Breast epithelium (tissue), 4 donors: ENCODE measurements at regions not wholly inside any gene's neighbourhood (a gene's known extent, or its start where the extent isn't known, plus 50 kb on each side); places are given as distances from the start of the nearest gene placed in this dataset.

Experiments
- DNase-seq, 2 donors: peaks; one replicate each; pipeline ENCODE4 v3.0.0-alpha.2; 2019; ENCODE audit warnings: low spot score in 2 of 2
- H3K27ac ChIP-seq, 2 donors: fragments of 200-600 bp; sonication (generic) in 1 of 2; one replicate each; pipeline ENCODE4 v1.5.1; 2016 to 2019; ENCODE audit warnings: mild to moderate bottlenecking in 1 of 2
- H3K27me3 ChIP-seq, 2 donors: fragments of 200-600 bp; sonication (generic) in 1 of 2; one replicate each; pipeline versions ENCODE4 v1.5.1 to v1.6.0; 2017 to 2019; ENCODE audit warnings: control low read depth in 1 of 2, mild to moderate bottlenecking in 1 of 2
- H3K36me3 ChIP-seq: fragments of 200-600 bp; one replicate; pipeline ENCODE4 v1.5.1; 2019
- H3K4me1 ChIP-seq, 2 donors: fragments of 200-600 bp; sonication (generic); one replicate each; pipeline ENCODE4 v1.5.1; 2016 to 2019; ENCODE audit warnings: control low read depth in 1 of 2
- H3K4me3 ChIP-seq, 3 donors: fragments of 200-600 bp; sonication (generic); 1 replicate in 2 of 3; 2 replicates in 1 of 3; pipeline ENCODE4 v1.5.1; 2016 to 2019; ENCODE audit warnings: mild to moderate bottlenecking in 3 of 3, moderate library complexity in 2 of 3
- H3K9me3 ChIP-seq, 2 donors: fragments of 200-600 bp; sonication (generic) in 1 of 2; one replicate each; pipeline ENCODE4 v1.5.1; 2016 to 2019; ENCODE audit warnings: control low read depth in 1 of 2
- POLR2A ChIP-seq: fragments of 450-650 bp; IDR thresholded peaks from one replicate; pipeline ENCODE4 v1.6.1; 2016; ENCODE audit warnings: antibody characterized with exemption, mild to moderate bottlenecking, moderate library complexity
- POLR2AphosphoS5 ChIP-seq, 3 donors: sonication (generic); formaldehyde crosslinking; IDR thresholded peaks; one replicate each; pipeline ENCODE4 v1.6.1; 2017; ENCODE audit warnings: antibody characterized with exemption in 3 of 3
- intact Hi-C: fragments of 100-400 bp; cut with DNase I; formaldehyde crosslinking; loops from one replicate; pipeline ENCODE4 v1.15.1; 2023; ENCODE audit warnings: low total_unique reads
- TF ChIP-seq, protein P1 (sequence below), 3 donors: fragments of 450-650 bp; IDR thresholded peaks; one replicate each; pipeline ENCODE4 v1.5.1; 2016 to 2017; ENCODE audit warnings: antibody characterized with exemption in 3 of 3, mild to moderate bottlenecking in 3 of 3, moderate library complexity in 3 of 3

DNA sequence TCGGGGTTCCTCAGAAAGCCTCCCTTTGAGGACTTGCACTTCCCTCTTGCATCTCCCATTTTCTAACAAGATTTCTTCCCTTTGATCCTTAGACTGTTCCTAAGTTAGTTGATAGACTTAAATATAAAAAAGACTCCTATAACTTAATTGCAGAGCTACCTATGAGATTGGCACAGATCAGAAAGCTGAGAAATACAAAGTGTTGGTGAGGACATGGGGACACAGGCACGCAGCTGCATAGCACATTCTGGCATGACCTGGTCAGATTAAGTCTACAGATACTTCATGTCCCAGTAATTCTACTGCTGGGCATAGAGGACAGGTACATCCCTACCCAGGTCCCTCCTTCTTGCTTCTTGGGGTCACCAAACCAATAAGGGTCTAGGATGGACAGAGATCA, 141.7 kb upstream of the LHX5 start:
- DNase-seq = no peak
- H3K9me3 ChIP-seq = peaks cover 3 to 14% of the 10 kb centered on the region in 2 donors
- H3K4me1 ChIP-seq = no peaks in the 10 kb centered on the region
- H3K27me3 ChIP-seq = peaks cover 0 to 62% of the 10 kb centered on the region in 2 donors
- intact Hi-C loops = no loop called here
- TF ChIP-seq, protein P1, sequence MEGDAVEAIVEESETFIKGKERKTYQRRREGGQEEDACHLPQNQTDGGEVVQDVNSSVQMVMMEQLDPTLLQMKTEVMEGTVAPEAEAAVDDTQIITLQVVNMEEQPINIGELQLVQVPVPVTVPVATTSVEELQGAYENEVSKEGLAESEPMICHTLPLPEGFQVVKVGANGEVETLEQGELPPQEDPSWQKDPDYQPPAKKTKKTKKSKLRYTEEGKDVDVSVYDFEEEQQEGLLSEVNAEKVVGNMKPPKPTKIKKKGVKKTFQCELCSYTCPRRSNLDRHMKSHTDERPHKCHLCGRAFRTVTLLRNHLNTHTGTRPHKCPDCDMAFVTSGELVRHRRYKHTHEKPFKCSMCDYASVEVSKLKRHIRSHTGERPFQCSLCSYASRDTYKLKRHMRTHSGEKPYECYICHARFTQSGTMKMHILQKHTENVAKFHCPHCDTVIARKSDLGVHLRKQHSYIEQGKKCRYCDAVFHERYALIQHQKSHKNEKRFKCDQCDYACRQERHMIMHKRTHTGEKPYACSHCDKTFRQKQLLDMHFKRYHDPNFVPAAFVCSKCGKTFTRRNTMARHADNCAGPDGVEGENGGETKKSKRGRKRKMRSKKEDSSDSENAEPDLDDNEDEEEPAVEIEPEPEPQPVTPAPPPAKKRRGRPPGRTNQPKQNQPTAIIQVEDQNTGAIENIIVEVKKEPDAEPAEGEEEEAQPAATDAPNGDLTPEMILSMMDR (IDR thresholded peaks at IDR 0.05) = no peak
- TF ChIP-seq POLR2AphosphoS5 (IDR thresholded peaks at IDR 0.05) (no peak), POLR2A (no peak)
- H3K27ac ChIP-seq = no peak overlapping the region
- H3K4me3 ChIP-seq = no peak overlapping the region
- H3K36me3 ChIP-seq = no peaks in the 10 kb centered on the region

DNA sequence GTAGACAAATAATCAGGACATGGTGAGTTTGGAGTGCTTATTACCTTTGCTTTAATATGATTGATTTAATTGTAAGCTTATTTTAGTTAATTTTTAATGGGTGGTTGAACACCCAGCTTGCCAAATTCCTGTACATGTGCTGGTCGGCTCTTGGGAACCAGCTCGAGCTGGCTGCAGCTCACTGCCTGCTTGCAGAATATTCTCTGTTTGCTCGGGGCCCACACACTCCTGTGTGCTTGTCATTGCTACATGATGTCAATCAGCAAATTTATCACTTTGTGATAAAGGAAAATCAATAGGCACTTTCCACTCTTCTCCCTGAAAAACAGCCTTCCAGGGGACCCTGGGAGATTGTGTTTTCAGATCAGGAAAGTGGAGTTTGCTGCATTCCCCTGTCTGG, 141.1 kb upstream of the LHX5 start:
- H3K27me3 ChIP-seq = peaks cover 0 to 65% of the 10 kb centered on the region in 2 donors
- intact Hi-C loops = no loop called here

DNA sequence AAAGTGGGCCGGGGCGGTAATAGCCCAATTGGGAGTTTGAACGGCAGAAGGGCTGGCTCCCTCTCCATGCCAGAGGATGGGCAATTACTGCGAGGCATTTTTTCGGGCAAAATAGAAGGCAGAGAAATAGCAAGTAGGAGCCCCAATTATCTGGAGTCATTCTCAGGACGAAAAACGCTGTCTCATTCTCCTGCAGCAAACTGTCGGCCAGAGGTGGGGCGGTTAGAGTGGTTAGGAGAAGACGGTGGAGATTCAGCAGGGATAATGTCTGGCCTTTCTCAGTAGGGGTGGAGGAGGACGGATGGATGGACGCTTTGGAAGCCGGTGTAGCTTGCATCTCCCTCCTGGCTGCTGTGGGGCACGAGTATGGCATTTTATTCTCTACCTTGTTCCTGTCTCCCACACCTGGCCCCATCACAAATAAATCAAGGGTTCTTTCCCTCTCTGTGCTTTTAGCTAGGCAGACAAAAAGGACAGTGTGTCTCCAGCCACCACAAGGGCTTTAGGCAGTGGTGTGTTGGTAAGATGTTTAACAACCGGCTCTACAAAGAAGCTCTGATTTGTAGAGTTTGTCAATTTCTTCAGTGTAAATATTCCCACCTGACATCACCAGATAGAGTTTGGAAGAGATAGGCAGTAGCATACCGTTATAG, 140.5 kb upstream of the LHX5 start:
- no peaks in the 10 kb centered on the region for H3K4me1 ChIP-seq
- intact Hi-C loops = no loop called here
- H3K9me3 ChIP-seq = peaks cover 3 to 14% of the 10 kb centered on the region in 2 donors
- H3K4me3 ChIP-seq = no peak overlapping the region
- no peak for DNase-seq
- H3K27me3 ChIP-seq = peaks cover 0 to 65% of the 10 kb centered on the region in 2 donors
- H3K36me3 ChIP-seq = no peaks in the 10 kb centered on the region
- no peak overlapping the region for H3K27ac ChIP-seq
- TF ChIP-seq POLR2A = no peak
- TF ChIP-seq, protein P1 (IDR thresholded peaks at IDR 0.05) = no peak
- no peak for TF ChIP-seq POLR2AphosphoS5 (IDR thresholded peaks at IDR 0.05)

More for the DNA sequence above, 141.1 kb upstream of the LHX5 start:
- Histone ChIP-seq H3K4me1 (no peaks in the 10 kb centered on the region), H3K36me3 (no peaks in the 10 kb centered on the region), H3K4me3 (no peak overlapping the region), H3K27ac (no peak overlapping the region), H3K9me3 (peaks cover 3 to 14% of the 10 kb centered on the region in 2 donors)
- no peak for DNase-seq
- TF ChIP-seq, protein P1 (IDR thresholded peaks at IDR 0.05) = no peak
- TF ChIP-seq POLR2A = no peak

DNA sequence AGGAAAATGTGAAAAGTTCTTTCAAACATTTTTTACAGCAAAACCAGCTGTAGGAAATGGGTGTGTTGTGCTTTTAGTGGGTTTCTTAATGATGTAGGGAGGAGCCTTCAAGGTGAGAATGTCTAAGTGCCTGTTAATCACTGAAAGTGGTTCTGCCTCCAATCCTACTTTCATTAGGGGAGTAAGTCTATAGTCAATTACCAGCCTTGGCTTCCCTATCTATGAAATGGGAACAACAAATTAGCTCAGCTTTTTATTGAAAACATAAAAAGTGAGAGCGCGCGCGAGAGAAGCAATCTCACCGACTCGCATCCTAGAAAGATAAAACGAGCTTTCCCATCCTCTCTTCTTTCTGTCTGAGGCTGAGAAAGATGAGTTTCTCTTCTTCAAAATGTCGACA, 140.0 kb upstream of the LHX5 start:
- no peak for DNase-seq
- H3K27me3 ChIP-seq = peaks cover 0 to 61% of the 10 kb centered on the region in 2 donors
- intact Hi-C loops = no loop called here
- H3K4me3 ChIP-seq = no peak overlapping the region
- no peaks in the 10 kb centered on the region for H3K4me1 ChIP-seq
- TF ChIP-seq POLR2A = no peak
- no peak overlapping the region for H3K27ac ChIP-seq
- no peaks in the 10 kb centered on the region for H3K36me3 ChIP-seq
- H3K9me3 ChIP-seq = peaks cover 3 to 14% of the 10 kb centered on the region in 2 donors

DNA sequence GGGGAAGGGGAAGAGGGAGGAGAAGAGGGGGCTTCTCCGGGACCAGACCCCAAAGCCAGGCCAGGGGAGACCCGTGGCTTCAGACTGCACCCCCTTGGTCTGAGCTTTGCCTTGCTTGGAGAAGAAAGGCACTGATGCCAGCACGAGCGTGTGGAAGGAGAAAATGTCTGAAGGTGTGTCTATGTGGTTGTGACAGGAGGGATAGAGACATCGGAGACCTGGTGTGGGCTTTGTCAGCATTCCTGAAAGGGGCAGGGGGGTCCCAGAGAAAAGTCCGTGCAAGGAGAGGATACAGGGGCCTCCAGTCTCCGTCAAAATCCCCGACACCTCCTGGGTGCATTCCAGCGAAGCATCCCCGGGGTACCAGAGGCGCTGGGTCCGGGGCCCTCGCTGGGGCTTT, 139.0 kb upstream of the LHX5 start:
- H3K4me1 ChIP-seq = no peaks in the 10 kb centered on the region
- TF ChIP-seq POLR2A (no peak), POLR2AphosphoS5 (IDR thresholded peaks at IDR 0.05) (no peak)
- TF ChIP-seq, protein P1 (IDR thresholded peaks at IDR 0.05) = no peak
- H3K27ac ChIP-seq = no peak overlapping the region
- intact Hi-C loops = no loop called here
- no peaks in the 10 kb centered on the region for H3K36me3 ChIP-seq
- H3K4me3 ChIP-seq = no peak overlapping the region
- H3K9me3 ChIP-seq = peaks cover 3 to 14% of the 10 kb centered on the region in 2 donors
- H3K27me3 ChIP-seq = peaks cover 0 to 59% of the 10 kb centered on the region in 2 donors
- DNase-seq = no peak
